GM18507 (cell line): ENCODE measurements at regions not wholly inside any gene's neighbourhood (a gene's known extent, or its start where the extent isn't known, plus 50 kb on each side); places are given as distances from the start of the nearest gene placed in this dataset.

Source experiments
- DNase-seq: peaks from one replicate; pipeline ENCODE4 v3.0.0; 2011; ENCODE audit warnings: low read depth; ENCODE audit not compliant: insufficient read length; ENCODE audit errors: extremely low spot score
- FAIRE-seq: peaks from 2 replicates; lab custom pipeline; 2011; peaks lifted over from hg19 to GRCh38; lab: Jason Lieb, UNC

GRCh38 chr16:59180083-59180476, 446.0 kb upstream of the GOT2 start:
- DNase-seq = no peak
- FAIRE-seq = no peak

- no peak for DNase-seq
- FAIRE-seq = no peak
Observed at GRCh38 chr16:59179446-59180082, 445.4 kb upstream of the GOT2 start.

DNA sequence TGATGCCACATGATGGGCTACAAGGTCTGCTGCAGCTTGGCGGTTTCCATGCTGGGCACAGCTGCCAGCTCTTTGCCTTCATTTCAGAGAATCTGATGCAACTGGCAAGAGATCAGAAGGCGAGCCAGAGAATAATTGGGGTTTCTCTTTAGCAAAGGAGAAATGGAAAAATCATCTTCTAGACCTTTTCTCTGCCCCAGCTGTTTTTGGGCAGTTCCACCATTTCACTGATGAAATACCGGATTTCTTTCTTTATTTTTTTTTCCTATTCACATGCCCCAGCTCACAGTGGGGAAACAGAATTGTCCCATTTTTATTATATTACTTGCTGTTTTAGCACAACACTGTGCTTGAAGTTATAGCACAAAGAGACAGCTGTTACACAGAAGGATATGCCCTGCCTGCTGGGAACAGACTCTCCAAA, 439.3 kb upstream of the GOT2 start:
- no peak for FAIRE-seq

GRCh38 chr16:59170099-59170712, 436.1 kb upstream of the GOT2 start:
- no peak for FAIRE-seq
- DNase-seq = no peak

More for the DNA sequence above, 439.3 kb upstream of the GOT2 start:
- no peak for DNase-seq

DNA sequence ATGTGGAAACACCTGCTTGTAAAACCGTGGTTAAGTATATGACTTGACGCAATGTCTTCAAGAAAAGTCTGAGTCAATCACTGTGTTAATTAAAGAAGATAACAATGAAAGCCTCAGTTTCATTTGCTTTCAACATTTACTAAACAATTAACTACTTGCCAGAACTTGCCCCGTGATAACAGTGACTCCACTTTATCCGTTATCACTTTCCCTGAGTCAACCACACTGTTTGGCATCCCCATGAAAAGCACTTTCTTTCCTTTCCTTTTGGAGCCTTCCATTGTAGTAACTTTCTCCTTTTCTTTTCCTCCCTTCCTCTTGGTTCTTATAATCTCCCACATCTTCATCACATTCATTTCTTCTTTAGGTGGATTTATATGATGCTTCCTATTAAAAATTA, 435.1 kb upstream of the GOT2 start:
- FAIRE-seq (no peak), DNase-seq (no peak)

- FAIRE-seq (no peak), DNase-seq (no peak)
Observed at GRCh38 chr16:59168461-59169114, 434.5 kb upstream of the GOT2 start.

- FAIRE-seq (no peak), DNase-seq (no peak)
Observed at GRCh38 chr16:59164461-59164860, 430.3 kb upstream of the GOT2 start.

GRCh38 chr16:59163371-59164055, 429.4 kb upstream of the GOT2 start:
- FAIRE-seq = no peak
- DNase-seq = no peak

- DNase-seq (no peak), FAIRE-seq (no peak)
Observed at GRCh38 chr16:59161679-59162078, 427.6 kb upstream of the GOT2 start.

- FAIRE-seq (no peak), DNase-seq (no peak)
Observed at GRCh38 chr16:59154295-59154694, 420.2 kb upstream of the GOT2 start.

GRCh38 chr16:59148769-59149155, 414.6 kb upstream of the GOT2 start:
- no peak for FAIRE-seq
- no peak for DNase-seq

DNA sequence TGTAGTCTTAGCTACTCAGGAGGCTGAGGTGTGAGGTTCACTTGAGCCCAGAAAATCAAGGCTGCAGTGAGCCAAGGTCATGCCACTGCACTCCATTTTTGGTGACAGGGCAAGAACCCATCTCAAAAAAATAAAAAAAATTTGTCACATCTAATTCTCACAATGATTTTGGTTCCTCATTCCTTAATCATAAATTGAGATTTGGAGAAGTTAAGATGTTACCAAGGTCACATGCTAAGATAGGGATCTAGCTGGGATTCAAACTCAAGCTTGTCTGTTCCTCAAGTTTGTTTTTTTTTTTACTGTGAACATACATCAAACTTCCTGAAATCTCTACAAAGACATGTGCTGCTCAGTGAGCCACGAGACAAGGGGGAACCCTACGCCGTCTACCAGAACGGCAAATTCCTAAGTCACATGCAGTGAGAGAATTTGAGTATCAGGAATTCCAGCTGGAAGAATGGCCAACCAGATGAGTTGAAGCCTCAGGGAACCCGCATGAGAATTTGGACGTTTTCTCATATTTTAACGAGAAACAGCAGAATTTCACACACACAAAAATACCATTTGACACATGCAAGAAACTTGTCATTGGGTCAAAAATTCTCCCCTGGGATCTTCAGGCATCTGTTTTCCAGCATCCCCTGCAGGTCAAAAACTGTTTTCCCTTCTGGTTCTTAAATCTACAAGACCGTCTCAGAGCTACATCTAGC, 414.1 kb upstream of the GOT2 start:
- FAIRE-seq = no peak
- no peak for DNase-seq

GRCh38 chr16:59146140-59146539, 412.0 kb upstream of the GOT2 start:
- DNase-seq (no peak), FAIRE-seq (no peak)

GRCh38 chr16:59144841-59145240, 410.7 kb upstream of the GOT2 start:
- FAIRE-seq (no peak), DNase-seq (no peak)

- no peak for FAIRE-seq
Observed at GRCh38 chr16:59144326-59144725, 410.2 kb upstream of the GOT2 start.

DNA sequence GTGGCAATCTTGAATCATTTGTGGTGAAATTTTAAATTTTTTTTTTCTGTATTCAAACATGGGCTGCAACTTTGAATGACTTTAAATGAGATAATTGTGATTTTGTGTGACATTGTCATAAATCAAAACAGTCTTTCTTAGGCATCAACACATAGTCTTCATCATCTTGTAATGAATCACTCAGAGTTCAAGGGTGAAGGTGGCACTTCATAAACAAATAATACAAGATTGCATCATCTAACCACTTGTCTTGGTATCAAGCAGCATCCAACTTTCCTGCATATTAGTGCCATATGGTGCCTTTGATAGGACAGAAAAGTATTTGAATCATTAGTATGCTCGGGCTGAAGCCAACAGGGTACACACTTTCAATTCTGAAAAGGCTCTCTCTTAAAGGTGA, 392.4 kb upstream of the GOT2 start:
- DNase-seq = no peak
- FAIRE-seq = no peak

More at GRCh38 chr16:59144326-59144725, 410.2 kb upstream of the GOT2 start:
- DNase-seq = no peak

GRCh38 chr16:59124056-59124455, 389.9 kb upstream of the GOT2 start:
- no peak for FAIRE-seq

DNA sequence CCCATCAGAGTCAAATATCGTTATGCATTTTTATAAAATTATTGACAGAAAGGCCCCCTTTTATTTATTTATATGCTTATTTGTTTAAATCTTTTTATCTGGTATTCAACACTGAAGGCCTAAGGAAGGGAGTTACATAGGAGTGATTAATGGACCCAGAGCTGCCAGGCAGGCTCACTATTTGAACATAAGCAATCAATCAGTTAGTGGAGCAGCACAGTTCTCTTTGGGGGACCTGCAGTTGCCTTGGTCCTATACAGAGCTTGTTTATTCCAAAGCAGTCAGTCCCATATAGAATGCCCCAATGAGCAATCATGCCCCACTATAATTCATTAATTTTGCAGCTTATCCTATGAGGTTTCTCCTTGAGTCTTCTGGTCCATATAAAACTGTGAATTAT, 389.4 kb upstream of the GOT2 start:
- FAIRE-seq (no peak), DNase-seq (no peak)

More at GRCh38 chr16:59124056-59124455, 389.9 kb upstream of the GOT2 start:
- DNase-seq = no peak

GRCh38 chr16:59122262-59122537, 388.1 kb upstream of the GOT2 start:
- FAIRE-seq (no peak), DNase-seq (no peak)
